ENCODE measurements at regions not wholly inside any gene's neighbourhood (a gene's known extent, or its start where the extent isn't known, plus 50 kb on each side); places are given as distances from the start of the nearest gene placed in this dataset.
"Not testable (repeated sequence)": the region's sequence is repeated elsewhere in the genome, so short reads cannot be mapped to it uniquely, and the experiment has no call there.

- no peaks in the 10 kb centered on the region for H3K36me3 Mint-ChIP-seq (ENCODE audit: low read depth)
- DNase-seq (ENCODE audit: low read depth, low spot score) = no peak
- H3K27me3 Mint-ChIP-seq (ENCODE audit: low read depth) = no peaks in the 10 kb centered on the region
- TF ChIP-seq CTCF (conservative IDR thresholded peaks at IDR 0.05) = no peak
- H3K9me3 Mint-ChIP-seq = peaks cover 8% of the 10 kb centered on the region
- H3K4me1 Mint-ChIP-seq = peaks cover 12% of the 10 kb centered on the region
- H3K27ac Mint-ChIP-seq (ENCODE audit: unreplicated experiment) = no peak overlapping the region
- H3K4me3 Mint-ChIP-seq = no peak overlapping the region
Observed at GRCh38 chr21:35168735-35169134, 119.6 kb upstream of the RUNX1 start.

- Mint-ChIP-seq H3K27ac (ENCODE audit: unreplicated experiment) (no peak overlapping the region), H3K9me3 (peaks cover 11% of the 10 kb centered on the region), H3K4me3 (no peak overlapping the region), H3K27me3 (ENCODE audit: low read depth) (no peaks in the 10 kb centered on the region), H3K36me3 (ENCODE audit: low read depth) (peaks cover under 1% of the 10 kb centered on the region), H3K4me1 (peaks cover 12% of the 10 kb centered on the region)
- DNase-seq (ENCODE audit: low read depth, low spot score) = no peak
- no peak for TF ChIP-seq CTCF (conservative IDR thresholded peaks at IDR 0.05)
Observed at GRCh38 chr21:35164971-35165483, 115.9 kb upstream of the RUNX1 start.

GRCh38 chr21:35164380-35164779, 115.3 kb upstream of the RUNX1 start:
- no peak for DNase-seq (ENCODE audit: low read depth, low spot score)
- H3K9me3 Mint-ChIP-seq = peaks cover 17% of the 10 kb centered on the region
- no peak overlapping the region for H3K4me3 Mint-ChIP-seq
- TF ChIP-seq CTCF (conservative IDR thresholded peaks at IDR 0.05) = no peak
- peaks cover 12% of the 10 kb centered on the region for H3K4me1 Mint-ChIP-seq
- H3K27me3 Mint-ChIP-seq (ENCODE audit: low read depth) = no peaks in the 10 kb centered on the region
- H3K27ac Mint-ChIP-seq (ENCODE audit: unreplicated experiment) = no peak overlapping the region
- peaks cover 5% of the 10 kb centered on the region for H3K36me3 Mint-ChIP-seq (ENCODE audit: low read depth)

- H3K4me3 Mint-ChIP-seq = no peak overlapping the region
- peaks cover 2% of the 10 kb centered on the region for H3K4me1 Mint-ChIP-seq
- H3K9me3 Mint-ChIP-seq = peaks cover 22% of the 10 kb centered on the region
- TF ChIP-seq CTCF (conservative IDR thresholded peaks at IDR 0.05) = no peak
- DNase-seq (ENCODE audit: low read depth, low spot score) = no peak
- peaks cover 5% of the 10 kb centered on the region for H3K36me3 Mint-ChIP-seq (ENCODE audit: low read depth)
- no peak overlapping the region for H3K27ac Mint-ChIP-seq (ENCODE audit: unreplicated experiment)
- H3K27me3 Mint-ChIP-seq (ENCODE audit: low read depth) = no peaks in the 10 kb centered on the region
Observed at GRCh38 chr21:35163411-35163810, 114.3 kb upstream of the RUNX1 start.

- no peaks in the 10 kb centered on the region for H3K27me3 Mint-ChIP-seq (ENCODE audit: low read depth)
- H3K4me1 Mint-ChIP-seq = no peaks in the 10 kb centered on the region
- H3K4me3 Mint-ChIP-seq = no peak overlapping the region
- H3K27ac Mint-ChIP-seq (ENCODE audit: unreplicated experiment) = no peak overlapping the region
- H3K36me3 Mint-ChIP-seq (ENCODE audit: low read depth) = peaks cover 5% of the 10 kb centered on the region
- TF ChIP-seq CTCF (conservative IDR thresholded peaks at IDR 0.05) = no peak
- H3K9me3 Mint-ChIP-seq = peaks cover 22% of the 10 kb centered on the region
- no peak for DNase-seq (ENCODE audit: low read depth, low spot score)
Observed at GRCh38 chr21:35162831-35163230, 113.7 kb upstream of the RUNX1 start.

- Mint-ChIP-seq H3K4me3 (no peak overlapping the region), H3K4me1 (no peaks in the 10 kb centered on the region), H3K36me3 (ENCODE audit: low read depth) (peaks cover 7% of the 10 kb centered on the region), H3K27me3 (ENCODE audit: low read depth) (no peaks in the 10 kb centered on the region), H3K27ac (ENCODE audit: unreplicated experiment) (no peak overlapping the region), H3K9me3 (peaks cover 17% of the 10 kb centered on the region)
- TF ChIP-seq CTCF (conservative IDR thresholded peaks at IDR 0.05) = no peak
- no peak for DNase-seq (ENCODE audit: low read depth, low spot score)
Observed at GRCh38 chr21:35159881-35160280, 110.8 kb upstream of the RUNX1 start.

- H3K4me1 Mint-ChIP-seq; H3K27ac Mint-ChIP-seq (ENCODE audit: unreplicated experiment); H3K27me3 Mint-ChIP-seq (ENCODE audit: low read depth); H3K4me3 Mint-ChIP-seq; DNase-seq (ENCODE audit: low read depth, low spot score); H3K36me3 Mint-ChIP-seq (ENCODE audit: low read depth): not testable (repeated sequence)
- peaks cover 14% of the 10 kb centered on the region for H3K9me3 Mint-ChIP-seq
Observed at GRCh38 chr21:35157374-35157773, 108.3 kb upstream of the RUNX1 start.
